ENCODE measurements at regions not wholly inside any gene's neighbourhood (a gene's known extent, or its start where the extent isn't known, plus 50 kb on each side); places are given as distances from the start of the nearest gene placed in this dataset.

DNA sequence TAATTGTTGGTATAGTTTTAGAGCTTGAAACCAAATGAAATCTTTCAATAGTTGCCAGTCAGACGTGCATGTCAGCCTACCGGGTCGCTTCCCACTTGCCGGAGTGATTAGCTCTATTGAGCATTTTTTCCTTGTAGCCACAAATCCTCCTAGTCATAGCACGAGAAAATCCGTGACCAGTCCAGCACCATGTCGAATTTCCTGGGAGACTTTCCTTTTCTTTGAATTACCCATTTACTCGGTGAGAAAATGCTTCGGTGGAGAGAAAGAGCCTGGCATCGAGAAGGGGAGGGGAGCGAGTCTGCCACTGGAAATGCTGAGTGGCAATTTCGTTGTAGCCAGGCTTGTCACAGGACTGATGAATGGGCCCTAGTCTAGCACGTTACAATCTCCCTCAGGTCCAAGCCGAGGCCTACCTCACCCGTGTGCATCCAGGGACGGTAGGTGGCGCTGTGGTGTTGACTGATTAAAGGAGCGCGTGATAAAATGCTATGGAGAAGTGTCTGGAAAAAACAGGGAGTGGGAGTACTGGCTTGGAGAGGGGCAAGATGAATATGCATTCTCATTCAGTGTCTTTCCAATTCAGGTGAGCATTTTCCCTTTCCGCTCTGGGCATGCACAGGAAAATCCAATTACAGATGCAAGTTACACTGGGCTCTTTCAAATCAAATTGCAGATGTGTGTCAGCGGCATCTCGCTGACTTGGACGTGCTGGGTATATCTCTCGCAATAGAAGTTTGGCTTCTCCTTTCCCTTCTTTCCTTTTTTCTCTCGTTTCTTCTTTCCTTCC is 238.8 kb downstream of the EDEM1 start (continued):
- TF ChIP-seq ZNF407 (IDR thresholded peaks at IDR 0.05; ENCODE audit: low read depth) (no peak), FOXK2 (conservative IDR thresholded peaks at IDR 0.05 in 1 of 2, IDR thresholded peaks at IDR 0.05 in 1 of 2; ENCODE audit: low read depth in 2 of 2) (peak; percentile 45 to 59; a peak in 2 of 4 replicates), YY1 (IDR thresholded peaks at IDR 0.05; ENCODE audit: borderline replicate concordance in 1 of 3, control insufficient read depth in 1 of 3, extremely low read depth in 1 of 3, insufficient read depth in 3 of 3, insufficient read length in 1 of 3, insufficient replicate concordance in 2 of 3, low read depth in 1 of 3, low read length in 2 of 3) (peak in 1 of 3 experiments; percentile 40), STAG1 (CRISPR knock-in tag; IDR thresholded peaks at IDR 0.05; ENCODE audit: borderline replicate concordance) (peak; percentile 82), SMARCA5 (IDR thresholded peaks at IDR 0.05) (peak; percentile 80; the same call in 1 of the 2 replicates), SOX6 (IDR thresholded peaks at IDR 0.05) (peak; percentile 79), GABPB1 (CRISPR knock-in tag; IDR thresholded peaks at IDR 0.05) (peak; percentile 55), ZNF24 (IDR thresholded peaks at IDR 0.05) (peak; percentile 73; the same call in 1 of the 2 replicates), HDAC3 (IDR thresholded peaks at IDR 0.05; ENCODE audit: borderline replicate concordance, partially characterized antibody) (peak; percentile 17), HLTF (IDR thresholded peaks at IDR 0.05) (0 out of 2 replicates have a peak, but pooled peaks have one; percentile 19), CBX3 (IDR thresholded peaks at IDR 0.05; ENCODE audit: borderline replicate concordance in 1 of 2, low read length in 2 of 2) (peak in 1 of 2 experiments; percentile 58; a peak in 1 of 3 replicates), KLF10 (CRISPR knock-in tag; IDR thresholded peaks at IDR 0.05) (no peak), BHLHE40 (IDR thresholded peaks at IDR 0.05; ENCODE audit: low read length) (peak; percentile 71), TOE1 (IDR thresholded peaks at IDR 0.05; ENCODE audit: borderline replicate concordance) (peak; percentile 79), TOE1 (CRISPR knock-in tag; IDR thresholded peaks at IDR 0.05; ENCODE audit: borderline replicate concordance, low read depth) (no peak), SMARCA4 (IDR thresholded peaks at IDR 0.05) (peak; percentile 80), CXXC5 (CRISPR knock-in tag; IDR thresholded peaks at IDR 0.05) (peak; percentile 54), RNF2 (IDR thresholded peaks at IDR 0.05) (no peak), SRF (CRISPR knock-in tag; IDR thresholded peaks at IDR 0.05) (no peak), ZNF133 (CRISPR knock-in tag; IDR thresholded peaks at IDR 0.05) (no peak), MAFF (IDR thresholded peaks at IDR 0.05; ENCODE audit: low read length) (peak; percentile 70), ESRRA (IDR thresholded peaks at IDR 0.05; ENCODE audit: borderline replicate concordance, low read depth) (0 out of 2 replicates have a peak, but pooled peaks have one; percentile 28)
